T follicular helper cell (primary cell): ENCODE measurements at regions not wholly inside any gene's neighbourhood (a gene's known extent, or its start where the extent isn't known, plus 50 kb on each side); places are given as distances from the start of the nearest gene placed in this dataset.
"Not testable (repeated sequence)": the region's sequence is repeated elsewhere in the genome, so short reads cannot be mapped to it uniquely, and the experiment has no call there.

ENCODE experiments used
- DNase-seq: peaks from one replicate; pipeline ENCODE4 v3.0.0-alpha.2; 2020; ENCODE audit warnings: low read depth

DNA sequence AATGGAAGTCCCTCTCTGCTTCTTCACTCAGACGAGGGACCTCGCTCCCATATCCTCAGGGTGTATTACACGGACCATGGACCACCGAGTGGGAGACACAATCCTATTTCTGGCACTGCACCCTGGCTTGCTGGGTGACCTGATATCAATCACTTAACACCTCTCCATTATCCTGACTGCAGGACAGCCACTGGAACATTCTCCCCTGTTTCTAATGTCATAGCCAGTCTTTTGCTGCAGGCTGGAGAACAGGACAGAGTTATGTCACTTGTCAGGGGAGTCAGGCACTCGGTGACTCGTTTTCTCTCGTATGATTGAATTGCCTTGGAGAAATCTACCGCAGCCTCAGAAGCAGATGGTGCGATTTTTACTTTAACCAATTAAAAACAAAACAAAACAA is 219.1 kb upstream of the IGFBP7 start:
- no peak for DNase-seq

DNA sequence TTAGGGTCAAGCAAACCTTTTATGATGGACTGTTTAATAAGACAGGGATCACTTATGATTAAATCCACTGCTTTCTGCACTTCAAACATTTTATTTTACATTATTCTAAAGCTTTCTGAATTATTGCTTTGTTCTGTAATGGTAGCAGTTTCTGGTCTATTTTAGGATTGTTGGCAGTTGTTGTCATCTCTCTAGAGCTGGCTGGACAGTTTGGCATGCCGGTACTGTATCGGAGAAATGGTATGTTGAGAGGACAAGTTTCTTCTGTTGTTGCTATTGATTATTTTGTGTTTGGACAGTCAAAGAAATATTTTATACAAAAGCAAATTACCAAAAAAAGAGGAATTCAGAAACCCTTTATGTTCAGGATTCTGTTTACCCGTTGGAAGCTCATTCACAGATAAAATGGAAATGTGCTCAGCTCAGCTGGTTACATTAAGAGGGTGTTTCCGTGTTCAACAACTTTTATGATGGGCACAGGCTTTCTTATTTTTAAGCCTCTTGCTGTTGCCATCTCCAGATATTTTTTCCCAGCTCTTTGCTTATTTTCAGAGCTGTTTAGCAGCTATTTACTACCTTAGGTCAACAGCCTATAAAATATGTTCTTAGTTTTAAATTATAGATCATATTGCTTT is 214.6 kb upstream of the IGFBP7 start:
- no peak for DNase-seq

DNA sequence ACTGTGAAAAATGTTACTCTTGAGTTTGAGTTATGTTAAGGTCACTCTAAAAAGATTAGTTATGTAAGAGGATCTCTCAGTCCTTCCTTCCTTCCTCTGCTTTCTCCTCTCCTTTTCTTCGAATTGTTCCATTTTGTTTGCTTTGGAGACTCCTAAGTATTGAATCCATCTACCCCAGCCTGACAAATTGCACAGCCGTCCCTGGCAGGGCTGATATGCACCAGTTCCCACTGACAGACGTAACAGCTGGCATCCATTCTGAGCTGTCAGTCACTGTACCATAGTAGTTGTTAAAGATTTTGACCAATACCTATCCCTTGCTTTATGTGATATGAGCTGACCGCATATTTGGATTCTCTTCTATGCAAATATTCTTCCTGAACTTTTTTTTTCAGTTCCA is 210.7 kb upstream of the IGFBP7 start:
- DNase-seq, result no peak

DNA sequence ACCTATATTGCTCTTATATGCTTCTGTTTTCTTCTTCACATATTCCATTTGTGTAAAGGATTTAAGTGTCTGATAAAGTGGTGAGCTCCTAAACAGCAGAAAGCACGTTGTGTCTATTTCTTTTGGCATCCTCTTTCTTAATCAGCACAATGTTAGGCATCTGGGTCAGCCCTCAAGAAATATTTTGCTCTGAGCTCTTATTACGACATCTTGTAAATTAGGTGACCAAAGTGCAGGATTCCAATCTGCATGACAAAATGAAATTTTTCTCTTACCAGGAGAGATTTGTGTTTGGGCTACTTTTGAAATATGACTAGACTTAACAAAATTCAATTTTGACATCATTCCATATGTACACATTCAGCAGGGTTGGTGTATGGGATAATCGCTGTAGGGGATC is 210.0 kb upstream of the IGFBP7 start:
- DNase-seq, result no peak

DNA sequence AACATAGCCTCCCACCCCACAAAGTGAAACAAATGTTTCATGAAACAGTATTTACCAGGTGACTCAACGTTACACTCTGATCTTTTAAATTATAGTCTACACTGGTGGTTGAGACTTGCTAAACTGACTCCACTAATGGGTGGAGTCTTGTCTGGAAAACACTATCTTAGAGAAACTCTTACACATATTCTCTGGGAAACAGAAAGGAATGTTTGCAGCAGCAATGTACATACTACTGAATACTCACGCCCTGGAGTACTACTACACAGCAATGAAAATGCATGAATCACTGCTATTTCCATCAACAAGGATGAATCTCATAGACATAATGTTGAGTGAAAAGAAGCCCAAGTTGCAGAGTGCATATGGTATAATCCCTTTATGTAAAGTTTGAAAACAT is 208.5 kb upstream of the IGFBP7 start:
- no peak for DNase-seq

DNA sequence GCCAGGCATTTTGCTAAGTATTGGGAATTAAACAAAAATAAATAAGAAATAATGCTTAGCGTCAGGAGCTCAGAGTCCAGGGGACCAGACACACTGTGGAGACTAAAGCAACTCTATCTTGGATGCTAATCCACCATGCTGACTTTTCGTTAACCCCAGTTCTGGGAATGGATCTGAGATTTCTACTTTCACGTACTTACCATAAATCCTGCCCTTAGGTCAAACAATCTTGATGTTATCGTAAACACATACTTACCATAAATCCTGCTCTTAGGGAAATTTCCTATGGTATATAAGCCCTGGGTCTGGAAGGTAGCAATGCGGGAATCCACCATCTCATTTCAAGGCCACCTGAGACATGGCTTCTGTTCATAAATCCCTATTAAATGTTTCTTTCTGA is 204.5 kb upstream of the IGFBP7 start:
- DNase-seq, result no peak

DNA sequence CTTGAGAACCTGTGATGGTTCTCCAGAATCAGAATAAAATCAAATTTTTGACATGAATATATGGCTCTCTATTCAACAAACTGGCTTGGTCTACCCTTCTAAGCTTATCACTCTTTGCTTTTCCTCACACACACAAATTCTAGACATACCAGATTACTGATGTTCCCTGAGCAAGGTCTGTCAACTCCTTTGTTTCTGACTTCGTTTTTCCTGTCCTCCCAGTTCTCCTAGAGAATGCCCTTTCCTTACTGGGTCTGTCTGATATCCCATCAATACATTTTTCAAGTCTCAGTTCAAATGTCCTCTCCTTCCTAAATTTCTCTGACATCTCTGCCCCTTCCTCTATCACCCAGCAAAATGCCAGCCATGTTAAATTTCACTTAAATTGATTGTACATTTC is 202.1 kb upstream of the IGFBP7 start:
- DNase-seq, result no peak

DNA sequence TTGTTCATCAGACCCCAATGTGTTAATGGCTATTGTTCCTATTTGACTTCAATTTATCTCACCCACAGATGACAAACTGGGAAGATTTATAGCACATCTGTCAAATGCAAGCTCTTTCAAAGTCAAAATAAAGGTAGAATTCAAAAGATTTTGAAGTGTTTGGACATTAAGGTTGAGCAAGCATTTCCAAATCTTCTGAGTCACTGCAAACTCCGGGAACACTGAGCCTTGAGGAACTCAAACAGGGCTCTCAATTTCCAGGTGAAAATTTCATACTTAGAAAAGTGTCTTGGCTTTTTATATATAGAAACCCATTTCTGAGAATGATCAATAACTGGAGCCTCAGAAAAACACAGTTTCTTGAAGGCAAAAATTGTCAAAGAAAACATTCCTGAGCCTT is 199.5 kb upstream of the IGFBP7 start:
- DNase-seq, result no peak

DNA sequence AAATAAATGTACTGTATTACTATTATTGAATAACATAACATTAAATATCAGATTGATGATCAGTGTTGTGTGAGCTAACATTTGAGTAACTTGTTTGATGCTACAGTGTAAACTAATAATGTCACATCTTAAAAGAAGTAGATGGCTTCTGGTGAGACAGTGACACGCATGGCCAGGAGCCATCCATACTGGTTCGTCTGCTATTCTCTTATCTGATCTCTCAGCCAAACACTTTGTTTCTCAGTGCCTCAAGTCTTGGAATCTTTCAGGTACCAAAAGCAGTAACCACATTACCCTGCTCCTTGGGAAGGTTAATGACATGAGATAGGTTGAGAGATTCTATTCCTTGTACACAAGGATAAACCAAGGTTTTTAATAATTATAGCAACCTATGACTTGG is 198.1 kb upstream of the IGFBP7 start:
- no peak for DNase-seq

DNA sequence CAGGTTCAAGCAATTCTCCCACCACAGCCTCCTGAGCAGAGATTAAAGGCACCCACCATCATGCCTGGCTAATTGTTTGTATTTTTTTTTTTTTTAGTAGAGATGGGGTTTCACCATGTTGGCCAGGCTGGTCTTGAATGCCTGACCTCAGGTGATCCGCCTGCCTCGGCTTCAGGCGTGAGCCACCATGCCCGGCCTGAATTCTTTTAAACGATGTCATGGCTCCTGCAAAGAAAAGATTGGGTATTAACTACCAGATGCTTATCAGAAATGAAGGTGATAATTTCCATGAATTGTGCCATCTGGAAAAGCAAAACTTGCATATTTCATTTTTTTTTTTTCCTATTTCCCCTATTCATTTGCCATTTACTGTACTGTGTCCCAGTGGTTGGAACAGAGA is 195.7 kb upstream of the IGFBP7 start:
- no peak for DNase-seq

DNA sequence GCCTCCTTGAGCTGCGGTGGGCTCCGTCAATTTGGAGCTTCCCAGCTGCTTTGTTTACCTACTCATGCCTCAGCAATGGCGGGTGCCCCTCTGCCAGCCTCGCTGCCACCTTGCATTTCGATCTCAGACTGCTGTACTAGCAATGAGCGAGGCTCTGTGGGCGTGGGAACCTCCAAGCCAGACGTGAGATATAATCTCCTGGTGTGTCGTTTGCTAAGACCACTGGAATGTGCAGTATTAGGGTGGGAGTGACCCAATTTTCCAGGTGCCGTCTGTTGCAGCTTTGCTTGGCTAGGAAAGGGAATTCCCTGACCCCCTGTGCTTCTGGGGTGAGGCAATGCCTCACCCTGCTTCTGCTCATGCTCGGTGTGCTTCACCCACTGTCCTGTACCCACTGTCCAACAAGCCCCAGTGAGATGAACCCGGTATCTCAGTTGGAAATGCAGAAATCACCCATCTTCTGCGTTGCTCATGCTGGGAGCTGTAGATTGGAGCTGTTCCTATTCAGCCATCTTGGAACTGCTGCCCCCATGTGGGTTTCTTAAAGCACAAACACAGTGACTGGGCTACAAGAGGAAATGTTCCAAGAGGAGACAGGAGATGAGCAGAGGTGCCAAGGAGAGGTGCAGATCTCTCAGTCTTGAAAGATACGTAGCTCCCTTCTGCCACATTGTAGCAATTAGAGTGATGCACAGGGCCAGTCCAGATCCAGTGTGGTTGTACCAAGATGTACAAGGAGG is 193.0 kb upstream of the IGFBP7 start:
- no peak for DNase-seq

DNA sequence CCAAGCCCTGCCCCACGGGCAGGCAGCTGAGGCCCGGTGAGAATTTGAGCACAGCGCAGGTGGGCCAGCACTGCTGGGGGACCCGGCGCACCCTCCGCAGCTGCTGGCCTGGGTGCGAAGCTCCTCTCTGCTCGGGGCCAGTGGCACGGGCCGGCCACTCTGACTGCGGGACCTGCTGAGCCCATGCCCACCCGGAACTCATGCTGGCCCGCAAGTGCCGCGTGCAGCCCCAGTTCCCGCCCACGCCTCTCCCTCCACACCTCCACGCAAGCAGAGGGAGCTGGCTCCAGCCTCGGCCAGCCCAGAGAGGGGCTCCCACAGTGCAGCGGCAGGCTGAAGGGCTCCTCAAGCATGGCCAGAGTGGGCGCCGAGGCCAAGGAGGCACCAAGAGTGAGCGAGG is 190.1 kb upstream of the IGFBP7 start:
- DNase-seq, result not testable (repeated sequence)

DNA sequence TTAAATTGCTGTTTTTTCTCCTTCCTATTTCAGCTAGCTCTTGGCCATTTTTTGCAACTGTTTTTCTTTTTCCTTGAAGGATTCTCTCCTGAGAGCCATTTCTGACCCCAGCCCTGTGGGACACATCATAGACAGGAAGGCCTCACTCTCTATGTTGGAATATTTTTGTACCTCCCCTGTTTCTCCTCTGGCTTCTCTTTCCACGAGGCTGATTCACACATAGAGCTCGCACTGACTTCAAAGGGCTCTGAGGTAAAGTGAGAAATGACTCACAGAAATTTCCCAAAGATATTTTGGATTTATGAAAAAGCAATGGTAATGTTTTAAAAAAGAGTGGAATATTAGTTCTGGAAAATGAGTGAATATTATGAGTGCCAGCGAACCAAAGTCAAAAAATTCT is 181.7 kb upstream of the IGFBP7 start:
- DNase-seq, result no peak

DNA sequence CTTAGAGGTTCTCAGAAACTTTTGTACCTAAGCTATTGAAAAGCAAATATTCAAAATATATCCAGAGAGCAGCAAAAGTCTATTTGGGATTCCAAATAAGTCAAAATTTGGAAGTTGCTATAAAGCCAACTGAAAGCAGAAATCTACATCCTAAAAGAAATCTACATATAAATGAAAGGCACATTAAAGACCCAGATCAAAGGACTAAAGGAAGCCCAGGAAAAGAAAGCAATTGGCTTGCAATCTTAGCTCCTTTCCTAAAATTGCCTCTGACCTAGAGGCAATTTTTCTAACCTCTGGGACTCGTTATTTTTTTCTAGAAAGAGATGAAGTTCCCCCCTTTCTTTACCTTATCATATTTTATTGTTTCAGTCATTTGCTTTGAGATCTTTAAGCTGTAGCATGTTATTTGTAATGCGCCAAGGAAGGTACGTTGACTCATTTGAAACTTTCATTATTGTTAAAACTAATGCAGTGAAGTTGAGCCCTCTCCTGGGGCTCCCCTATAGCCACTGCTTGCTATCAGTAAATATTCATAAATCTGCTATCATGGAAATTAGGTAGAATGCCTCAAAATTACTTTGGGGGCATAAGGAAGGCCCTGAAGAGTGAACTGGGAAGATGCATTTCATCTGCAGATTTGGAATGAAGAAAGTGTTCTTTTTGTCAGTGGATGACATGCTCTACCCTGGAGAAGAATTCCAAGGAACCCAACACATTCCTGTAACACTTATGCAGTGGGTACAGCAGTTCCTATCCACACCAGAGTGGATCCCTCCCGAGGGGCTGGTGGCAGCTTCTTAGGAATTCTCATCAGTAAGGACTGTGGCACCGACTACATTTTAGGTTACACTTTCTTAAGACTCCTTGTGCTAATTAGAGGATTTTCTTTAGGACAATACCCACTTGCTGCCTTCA is 177.8 kb upstream of the IGFBP7 start:
- no peak for DNase-seq

DNA sequence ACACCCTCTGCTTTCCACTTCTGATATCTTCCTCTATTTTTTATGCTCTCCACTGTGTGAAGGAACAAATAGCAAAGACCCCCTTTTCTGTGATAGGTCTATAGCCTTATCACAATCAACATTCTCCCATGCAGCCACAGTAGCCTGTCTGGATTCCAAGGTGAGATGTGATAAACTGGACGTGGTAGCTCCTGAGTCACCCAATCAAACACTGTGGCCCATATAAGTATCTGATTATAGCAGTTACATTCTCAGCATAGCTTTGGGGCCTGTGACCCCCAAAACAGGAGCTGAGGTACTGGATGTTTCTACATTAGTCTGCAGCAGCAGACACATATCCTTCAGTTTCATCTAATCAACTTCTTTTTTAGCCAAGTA is 172.7 kb upstream of the IGFBP7 start:
- no peak for DNase-seq

DNA sequence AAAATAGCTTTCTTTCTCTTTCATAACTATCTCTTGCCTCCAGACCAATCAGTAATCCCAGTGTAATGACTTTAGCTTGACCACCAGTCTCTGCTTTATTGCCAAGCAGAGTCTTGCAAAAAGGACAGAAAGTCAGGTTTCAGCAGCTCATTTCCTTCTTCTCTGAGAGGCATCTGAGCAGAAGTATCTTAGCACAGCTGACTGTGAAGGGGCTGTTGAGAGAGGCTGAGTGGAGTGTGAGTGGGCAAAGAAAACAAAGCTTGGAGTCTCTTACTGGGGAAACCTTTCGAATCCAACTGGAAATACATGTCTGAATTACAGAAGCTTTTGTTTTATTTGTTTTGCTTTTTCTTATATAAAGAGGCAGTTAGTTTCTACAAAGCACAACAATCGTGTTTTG is 170.3 kb upstream of the IGFBP7 start:
- no peak for DNase-seq

DNA sequence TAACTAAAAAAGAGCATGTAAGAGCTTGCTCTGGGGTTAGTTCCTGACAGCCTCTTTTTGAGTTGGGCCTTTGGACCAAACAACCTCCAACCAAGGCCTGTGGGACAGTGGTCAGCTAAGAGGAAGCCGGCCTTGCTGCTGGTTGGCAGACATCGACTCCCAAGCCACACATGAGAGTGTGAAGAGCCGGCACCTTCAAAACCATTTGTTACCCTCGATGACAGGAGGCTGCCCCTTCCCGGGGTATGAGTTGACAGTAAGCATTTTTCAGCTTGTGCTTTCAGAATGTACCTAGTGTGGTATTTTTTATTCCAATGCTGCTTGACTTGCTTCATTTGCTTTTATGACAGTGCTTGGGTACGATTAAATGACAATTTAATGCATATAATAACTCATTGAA is 168.6 kb upstream of the IGFBP7 start:
- DNase-seq, result no peak

DNA sequence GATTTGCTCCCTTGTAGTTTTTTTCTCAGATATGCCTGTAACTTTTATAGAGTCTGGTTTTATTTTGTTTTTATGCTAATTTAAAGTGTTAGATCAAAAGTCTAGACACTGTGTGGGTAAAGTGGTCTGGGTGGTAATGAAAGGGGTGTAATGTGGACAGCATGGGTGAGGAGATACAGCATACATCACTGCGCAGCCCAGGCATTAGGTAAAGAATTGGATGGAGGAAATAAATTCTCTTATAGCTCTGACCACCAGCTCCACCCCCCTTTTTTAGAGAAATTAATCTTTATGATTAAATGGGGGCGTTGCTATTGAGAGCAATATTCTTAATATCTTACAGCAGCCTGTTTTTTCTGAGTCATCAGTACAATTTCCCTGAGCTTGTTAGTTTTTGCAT is 163.9 kb upstream of the IGFBP7 start:
- DNase-seq, result no peak

DNA sequence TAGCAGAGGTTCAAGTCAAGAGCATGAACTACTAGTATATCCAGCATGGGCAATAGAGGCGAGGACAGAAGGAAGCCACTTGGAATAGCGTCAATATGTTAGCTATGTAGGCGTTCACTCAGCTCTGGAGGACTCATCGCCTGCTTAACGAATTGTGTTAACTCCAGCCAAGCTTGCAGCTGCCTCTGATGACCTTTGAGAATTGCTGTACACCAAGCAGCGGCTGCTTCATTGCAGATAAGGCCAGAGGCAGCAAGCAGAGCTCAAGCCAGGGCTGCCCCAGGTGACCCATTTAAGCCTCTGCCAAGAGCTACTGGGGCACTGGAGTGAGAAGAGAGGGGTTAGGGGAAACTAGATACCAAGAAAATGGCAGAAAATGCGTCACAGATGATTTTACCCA is 160.2 kb upstream of the IGFBP7 start:
- no peak for DNase-seq

DNA sequence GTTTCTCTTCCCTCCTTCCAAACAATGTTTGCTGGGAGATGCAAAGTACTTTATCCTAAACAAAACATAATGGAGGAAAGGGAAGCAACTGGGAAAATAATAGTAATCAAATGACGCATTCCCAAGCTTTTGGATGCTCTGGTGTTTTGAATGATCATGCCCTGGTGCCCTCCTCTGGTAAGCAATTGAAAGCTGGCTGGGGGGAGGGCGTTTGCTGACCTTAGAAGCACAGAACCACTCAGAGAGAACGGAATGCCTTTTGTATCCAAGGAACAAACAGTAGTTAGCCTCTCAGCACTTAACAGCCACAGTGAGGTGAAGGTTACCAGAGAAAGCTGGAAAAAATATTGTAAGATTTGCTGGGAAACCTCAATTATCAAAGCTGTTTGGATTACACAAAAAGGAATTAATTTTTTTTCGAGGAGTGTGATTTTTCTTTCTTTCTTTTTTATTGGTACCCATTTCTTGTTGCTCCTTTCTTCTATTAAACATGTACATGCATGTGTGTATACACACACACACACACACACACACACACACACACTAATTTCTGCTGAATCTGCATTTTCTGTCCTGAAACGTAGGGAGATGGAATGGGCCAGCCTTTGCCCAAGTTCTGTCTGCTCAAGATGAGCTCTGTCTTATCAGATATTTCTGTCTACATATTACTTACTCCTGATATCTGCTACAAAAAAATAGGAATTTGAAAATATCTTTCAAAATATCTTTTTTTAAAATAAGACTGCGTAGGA is 155.8 kb upstream of the IGFBP7 start:
- DNase-seq, result no peak

DNA sequence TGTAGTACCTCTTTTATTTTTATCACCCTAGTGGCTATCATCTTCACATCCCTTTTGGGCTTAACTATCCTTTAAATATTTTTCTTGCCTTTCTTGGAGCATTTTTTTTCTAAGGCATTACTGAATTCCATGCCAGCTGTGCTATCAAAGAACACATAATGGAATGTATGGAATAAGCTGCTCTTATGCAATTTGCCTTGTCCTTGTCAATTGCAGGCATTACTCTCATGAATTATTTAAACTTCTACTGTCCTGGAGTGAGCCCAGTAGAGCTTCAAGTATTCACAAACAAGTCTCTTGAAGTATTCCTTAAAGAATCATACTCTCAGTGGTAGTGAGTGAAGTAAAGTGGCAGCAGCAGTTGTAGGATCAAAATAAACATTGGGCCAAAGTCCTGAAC is 144.6 kb upstream of the IGFBP7 start:
- DNase-seq, result no peak

DNA sequence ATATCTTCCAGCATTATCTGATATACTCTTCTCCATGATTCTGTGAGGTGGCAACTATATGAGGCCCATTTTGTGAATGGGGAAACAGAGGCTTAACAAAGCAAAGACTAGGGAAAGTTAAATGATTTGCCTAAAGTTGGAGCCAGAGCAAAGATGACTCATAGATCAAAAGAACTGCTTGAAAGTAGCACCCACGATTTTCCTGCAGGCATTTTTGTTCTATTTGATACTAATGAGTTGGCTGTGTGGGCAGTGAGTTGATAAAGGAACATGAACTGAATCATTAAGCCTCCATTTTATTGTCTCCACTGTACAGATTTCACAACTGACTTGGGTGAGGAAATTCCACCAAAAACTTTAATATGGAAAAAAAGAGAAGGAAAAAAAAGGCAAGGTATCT is 138.9 kb upstream of the IGFBP7 start:
- DNase-seq, result no peak
